Lower leg skin (tissue), 3 donors: ENCODE measurements at regions not wholly inside any gene's neighbourhood (a gene's known extent, or its start where the extent isn't known, plus 50 kb on each side); places are given as distances from the start of the nearest gene placed in this dataset.

Experiments used
- CTCF ChIP-seq, 3 donors: fragments of 450-650 bp; IDR thresholded peaks; one replicate each; pipeline ENCODE4 v1.5.1; 2016; ENCODE audit warnings: antibody characterized with exemption in 3 of 3, mild to moderate bottlenecking in 3 of 3, moderate library complexity in 2 of 3
- POLR2A ChIP-seq, 2 donors: fragments of 450-650 bp; IDR thresholded peaks; one replicate each; pipeline ENCODE4 v1.6.1; 2016 to 2017; ENCODE audit warnings: antibody characterized with exemption in 2 of 2, mild to moderate bottlenecking in 1 of 2, moderate library complexity in 1 of 2

DNA sequence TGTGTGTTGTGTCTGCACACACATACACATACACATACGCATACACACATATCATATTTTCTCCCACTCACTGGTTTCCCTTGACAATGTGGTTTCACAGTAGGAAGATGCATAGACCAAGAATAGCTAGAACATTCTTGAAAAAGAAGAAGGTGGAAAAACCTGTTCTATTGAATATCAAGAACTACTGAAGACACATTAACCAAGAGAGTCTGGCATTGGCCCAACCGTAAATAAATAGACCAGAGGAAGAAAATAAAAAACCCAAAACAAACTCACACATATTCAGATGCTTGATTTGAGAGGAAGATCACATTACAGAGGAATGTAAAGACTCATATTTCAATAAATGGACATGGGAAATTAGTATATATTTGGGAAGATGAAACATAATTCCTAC, 311.3 kb downstream of the FOXG1 start:
- TF ChIP-seq CTCF (IDR thresholded peaks at IDR 0.05), result no peak
- no peak for TF ChIP-seq POLR2A (IDR thresholded peaks at IDR 0.05)
